Keratinocyte (primary cell): ENCODE measurements at regions not wholly inside any gene's neighbourhood (a gene's known extent, or its start where the extent isn't known, plus 50 kb on each side); places are given as distances from the start of the nearest gene placed in this dataset.
"Not testable (repeated sequence)": the region's sequence is repeated elsewhere in the genome, so short reads cannot be mapped to it uniquely, and the experiment has no call there.

Experiments used
- DNase-seq: peaks from one replicate; pipeline ENCODE4 v3.0.0-alpha.2; 2011; ENCODE audit warnings: low read depth, missing footprints, low spot score
- FAIRE-seq: peaks from 2 replicates; lab custom pipeline; 2011; peaks lifted over from hg19 to GRCh38; lab: Jason Lieb, UNC
- H2AFZ ChIP-seq: 2 replicates; pipeline ENCODE4 v1.6.0; 2012; ENCODE audit warnings: low read length, control low read depth, inconsistent platforms; ENCODE audit not compliant: control insufficient read depth
- H3K27ac ChIP-seq: 2 replicates; pipeline ENCODE4 v1.5.1; 2011; ENCODE audit warnings: low read length; ENCODE audit not compliant: control insufficient read depth, insufficient read depth
- H3K27me3 ChIP-seq: 3 replicates; pipeline ENCODE4 v1.6.0; 2011; ENCODE audit warnings: low read length; ENCODE audit not compliant: control insufficient read depth, insufficient read depth; ENCODE audit errors: extremely low read depth
- H3K36me3 ChIP-seq, 2 experiments: 2 replicates in 1 of 2; 3 replicates in 1 of 2; pipeline ENCODE4 v1.5.1; 2011; ENCODE audit warnings: low read length in 2 of 2, mild to moderate bottlenecking in 1 of 2; ENCODE audit not compliant: control insufficient read depth in 2 of 2, insufficient read depth in 2 of 2; ENCODE audit errors: extremely low read depth in 1 of 2
- H3K4me1 ChIP-seq: 3 replicates; pipeline ENCODE4 v1.5.1; 2011; ENCODE audit warnings: low read length; ENCODE audit not compliant: control insufficient read depth, insufficient read depth; ENCODE audit errors: extremely low read depth
- H3K4me2 ChIP-seq: 3 replicates; pipeline ENCODE4 v1.6.0; 2011; ENCODE audit warnings: low read depth, low read length; ENCODE audit not compliant: control insufficient read depth, insufficient read depth; ENCODE audit errors: extremely low read depth
- H3K4me3 ChIP-seq, 3 experiments: fragments of 200-600 bp in 1 of 3; sonication (generic) in 1 of 3; 2 replicates in 2 of 3; 3 replicates in 1 of 3; pipeline ENCODE4 v1.5.1; 2011 to 2016; ENCODE audit warnings: low read length in 3 of 3, mild to moderate bottlenecking in 3 of 3, control low read depth in 2 of 3, inconsistent platforms in 1 of 3, low read depth in 1 of 3, mixed read lengths in 1 of 3, mixed run types in 1 of 3, moderate library complexity in 1 of 3; ENCODE audit not compliant: control insufficient read depth in 2 of 3, insufficient read depth in 2 of 3; ENCODE audit errors: extremely low read depth in 1 of 3
- H3K79me2 ChIP-seq: 2 replicates; pipeline ENCODE4 v1.6.0; 2012; ENCODE audit warnings: low read length; ENCODE audit not compliant: control insufficient read depth, insufficient read depth
- H3K9ac ChIP-seq: 3 replicates; pipeline ENCODE4 v1.6.0; 2011; ENCODE audit warnings: low read length; ENCODE audit not compliant: control insufficient read depth, insufficient read depth; ENCODE audit errors: extremely low read depth
- H3K9me1 ChIP-seq: 3 replicates; pipeline ENCODE4 v1.6.0; 2011; ENCODE audit warnings: low read length; ENCODE audit not compliant: control insufficient read depth, insufficient read depth; ENCODE audit errors: extremely low read depth
- H3K9me3 ChIP-seq: 2 replicates; pipeline ENCODE4 v1.5.1; 2012; ENCODE audit warnings: low read depth, low read length; ENCODE audit not compliant: control insufficient read depth
- H4K20me1 ChIP-seq: 3 replicates; pipeline ENCODE4 v1.6.0; 2011; ENCODE audit warnings: low read length; ENCODE audit not compliant: control insufficient read depth, insufficient read depth; ENCODE audit errors: extremely low read depth
- EZH2 ChIP-seq: IDR thresholded peaks from one replicate; pipeline ENCODE4 v1.6.1; 2012; ENCODE audit warnings: inconsistent platforms, mild to moderate bottlenecking, low read length, moderate library complexity
- dilution Hi-C: fragments of 300-500 bp; cut with MboI; formaldehyde crosslinking; loops from one replicate; pipeline ENCODE4 v1.7.0; 2020; ENCODE audit warnings: low sequenced_read_pairs; ENCODE audit not compliant: extremely low pct_ligation_motif_present
- TF ChIP-seq, protein P1 (sequence below), 3 experiments: IDR thresholded peaks in 1 of 3; conservative IDR thresholded peaks in 1 of 3; optimal IDR thresholded peaks in 1 of 3; 2 replicates in 2 of 3; 3 replicates in 1 of 3; pipeline versions ENCODE3 to v1.5.1; 2011; ENCODE audit warnings: low read length in 3 of 3, mild to moderate bottlenecking in 3 of 3, moderate library complexity in 2 of 3, control low read depth in 1 of 3, inconsistent platforms in 1 of 3; ENCODE audit not compliant: insufficient read depth in 2 of 3; ENCODE audit errors: extremely low read depth in 1 of 3

DNA sequence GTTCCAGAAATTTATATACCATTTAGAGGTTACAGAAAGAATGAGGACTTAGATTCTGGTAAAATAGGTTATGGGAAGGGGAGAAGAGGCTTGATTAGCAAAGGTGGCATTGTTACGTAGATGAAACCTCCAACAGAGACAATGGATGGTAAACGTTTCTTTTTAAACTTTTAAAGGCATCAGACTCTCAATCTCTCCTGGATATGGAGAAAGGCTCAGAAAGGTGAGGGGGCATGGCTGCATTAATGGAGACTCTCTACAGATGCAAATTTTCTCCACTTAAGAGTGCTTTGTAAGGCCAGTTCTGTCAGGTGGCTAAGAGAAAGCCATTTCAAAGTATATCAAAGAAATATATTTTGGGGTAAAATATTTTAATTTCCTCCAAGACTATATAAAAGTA is 240.9 kb upstream of the PTER start:
- no peak overlapping the region for H2AFZ ChIP-seq
- no peak overlapping the region for H3K27ac ChIP-seq
- no peaks in the 10 kb centered on the region for H3K4me1 ChIP-seq
- no peak overlapping the region for H3K9ac ChIP-seq
- H3K36me3 ChIP-seq, result no peaks in the 10 kb centered on the region
- H3K4me2 ChIP-seq, result no peak overlapping the region
- dilution Hi-C loops, result no loop called here
- no peaks in the 10 kb centered on the region for H3K9me1 ChIP-seq
- no peak for TF ChIP-seq EZH2
- TF ChIP-seq, protein P1, sequence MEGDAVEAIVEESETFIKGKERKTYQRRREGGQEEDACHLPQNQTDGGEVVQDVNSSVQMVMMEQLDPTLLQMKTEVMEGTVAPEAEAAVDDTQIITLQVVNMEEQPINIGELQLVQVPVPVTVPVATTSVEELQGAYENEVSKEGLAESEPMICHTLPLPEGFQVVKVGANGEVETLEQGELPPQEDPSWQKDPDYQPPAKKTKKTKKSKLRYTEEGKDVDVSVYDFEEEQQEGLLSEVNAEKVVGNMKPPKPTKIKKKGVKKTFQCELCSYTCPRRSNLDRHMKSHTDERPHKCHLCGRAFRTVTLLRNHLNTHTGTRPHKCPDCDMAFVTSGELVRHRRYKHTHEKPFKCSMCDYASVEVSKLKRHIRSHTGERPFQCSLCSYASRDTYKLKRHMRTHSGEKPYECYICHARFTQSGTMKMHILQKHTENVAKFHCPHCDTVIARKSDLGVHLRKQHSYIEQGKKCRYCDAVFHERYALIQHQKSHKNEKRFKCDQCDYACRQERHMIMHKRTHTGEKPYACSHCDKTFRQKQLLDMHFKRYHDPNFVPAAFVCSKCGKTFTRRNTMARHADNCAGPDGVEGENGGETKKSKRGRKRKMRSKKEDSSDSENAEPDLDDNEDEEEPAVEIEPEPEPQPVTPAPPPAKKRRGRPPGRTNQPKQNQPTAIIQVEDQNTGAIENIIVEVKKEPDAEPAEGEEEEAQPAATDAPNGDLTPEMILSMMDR (optimal IDR thresholded peaks at IDR 0.05 in 1 of 3, IDR thresholded peaks at IDR 0.05 in 1 of 3, conservative IDR thresholded peaks at IDR 0.05 in 1 of 3; ENCODE audit: extremely low read depth in 1 of 3, insufficient read depth in 2 of 3, low read length in 3 of 3), result no peak
- H3K27me3 ChIP-seq, result no peaks in the 10 kb centered on the region
- no peak for DNase-seq
- no peaks in the 10 kb centered on the region for H3K9me3 ChIP-seq
- no peaks in the 10 kb centered on the region for H3K79me2 ChIP-seq
- no peak overlapping the region for H3K4me3 ChIP-seq
- H4K20me1 ChIP-seq, result no peaks in the 10 kb centered on the region
- no peak for FAIRE-seq

DNA sequence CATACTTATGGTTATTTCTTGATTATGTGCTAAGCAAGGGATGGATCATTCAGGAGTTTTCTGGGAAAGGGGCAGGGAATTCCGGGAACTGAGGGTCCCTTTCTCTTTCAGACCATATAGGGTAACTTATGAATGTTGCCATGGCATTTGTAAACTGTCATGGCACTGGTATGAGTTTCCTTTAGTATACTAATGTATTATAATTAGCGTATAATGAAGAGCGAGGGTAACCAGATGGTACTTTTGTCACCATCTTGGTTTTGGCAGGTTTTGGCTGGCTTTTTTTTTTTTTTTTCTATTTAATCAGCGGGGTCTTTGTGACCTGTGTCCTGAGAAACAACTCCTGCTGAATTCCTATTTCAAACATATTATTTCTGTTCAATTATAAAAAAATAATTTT is 237.6 kb upstream of the PTER start:
- Histone ChIP-seq H3K79me2 (no peaks in the 10 kb centered on the region), H4K20me1 (no peaks in the 10 kb centered on the region), H3K9ac (no peak overlapping the region), H3K4me2 (no peak overlapping the region), H3K27ac (no peak overlapping the region), H3K9me3 (no peaks in the 10 kb centered on the region), H2AFZ (no peak overlapping the region), H3K4me3 (no peak overlapping the region), H3K9me1 (no peaks in the 10 kb centered on the region), H3K4me1 (no peaks in the 10 kb centered on the region), H3K27me3 (no peaks in the 10 kb centered on the region), H3K36me3 (no peaks in the 10 kb centered on the region)
- TF ChIP-seq, protein P1 (optimal IDR thresholded peaks at IDR 0.05 in 1 of 3, IDR thresholded peaks at IDR 0.05 in 1 of 3, conservative IDR thresholded peaks at IDR 0.05 in 1 of 3; ENCODE audit: extremely low read depth in 1 of 3, insufficient read depth in 2 of 3, low read length in 3 of 3), result no peak
- dilution Hi-C loops, result no loop called here
- DNase-seq, result no peak
- no peak for FAIRE-seq

DNA sequence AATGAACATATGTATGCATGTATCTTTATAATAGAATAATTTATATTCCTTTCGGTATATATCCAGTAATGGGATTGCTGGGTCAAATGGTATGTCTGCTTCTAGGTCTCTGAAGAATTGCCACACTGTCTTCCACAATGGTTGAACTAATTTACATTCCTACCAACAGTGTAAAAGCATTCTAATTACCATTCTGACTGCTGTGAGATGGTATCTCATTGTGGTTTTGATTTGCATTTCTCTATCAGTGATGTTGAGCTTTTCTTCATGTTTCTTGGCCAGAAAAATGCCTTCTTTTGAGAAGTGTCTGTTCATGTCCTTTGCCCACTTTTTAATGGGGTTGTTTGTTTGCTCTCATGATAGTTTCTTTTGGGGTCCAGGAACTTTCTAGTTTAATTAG is 213.2 kb upstream of the PTER start:
- H3K36me3 ChIP-seq, H3K9ac ChIP-seq, H3K27me3 ChIP-seq, H4K20me1 ChIP-seq, H3K27ac ChIP-seq, H3K79me2 ChIP-seq, H3K4me3 ChIP-seq, H3K4me2 ChIP-seq, H2AFZ ChIP-seq, DNase-seq, H3K9me3 ChIP-seq, FAIRE-seq, H3K9me1 ChIP-seq, dilution Hi-C loops, H3K4me1 ChIP-seq: not testable (repeated sequence)
